NCI-H2029 treated with DMSO at 0.1 percent for 48 hours (cell line): ENCODE measurements at regions not wholly inside any gene's neighbourhood (a gene's known extent, or its start where the extent isn't known, plus 50 kb on each side); places are given as distances from the start of the nearest gene placed in this dataset.

Experiments
- DNase-seq: peaks from one replicate; lab custom pipeline; 2025; lab: John Stamatoyannopoulos, UW

DNA sequence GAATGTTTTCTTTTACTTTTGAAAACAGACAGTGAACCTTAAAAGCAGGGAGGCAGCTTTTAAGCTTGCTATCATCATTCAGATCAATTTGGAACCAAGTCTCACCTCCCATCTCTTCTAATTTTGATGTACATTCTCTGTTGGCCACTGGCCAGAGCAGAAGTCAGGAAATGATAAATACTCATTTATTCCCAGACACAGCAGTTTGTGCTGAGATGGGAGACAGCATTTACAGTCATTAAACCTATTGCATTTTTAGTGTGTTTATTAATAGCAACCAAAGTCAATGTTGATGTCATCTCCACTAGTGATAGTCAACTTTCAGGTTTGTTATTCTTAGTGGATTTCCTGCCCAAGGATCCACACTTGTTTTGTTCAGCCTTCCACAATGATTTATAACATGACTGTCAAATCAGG lies 320.0 kb upstream of the ATP2B1 start:
- DNase-seq = no peak

DNA sequence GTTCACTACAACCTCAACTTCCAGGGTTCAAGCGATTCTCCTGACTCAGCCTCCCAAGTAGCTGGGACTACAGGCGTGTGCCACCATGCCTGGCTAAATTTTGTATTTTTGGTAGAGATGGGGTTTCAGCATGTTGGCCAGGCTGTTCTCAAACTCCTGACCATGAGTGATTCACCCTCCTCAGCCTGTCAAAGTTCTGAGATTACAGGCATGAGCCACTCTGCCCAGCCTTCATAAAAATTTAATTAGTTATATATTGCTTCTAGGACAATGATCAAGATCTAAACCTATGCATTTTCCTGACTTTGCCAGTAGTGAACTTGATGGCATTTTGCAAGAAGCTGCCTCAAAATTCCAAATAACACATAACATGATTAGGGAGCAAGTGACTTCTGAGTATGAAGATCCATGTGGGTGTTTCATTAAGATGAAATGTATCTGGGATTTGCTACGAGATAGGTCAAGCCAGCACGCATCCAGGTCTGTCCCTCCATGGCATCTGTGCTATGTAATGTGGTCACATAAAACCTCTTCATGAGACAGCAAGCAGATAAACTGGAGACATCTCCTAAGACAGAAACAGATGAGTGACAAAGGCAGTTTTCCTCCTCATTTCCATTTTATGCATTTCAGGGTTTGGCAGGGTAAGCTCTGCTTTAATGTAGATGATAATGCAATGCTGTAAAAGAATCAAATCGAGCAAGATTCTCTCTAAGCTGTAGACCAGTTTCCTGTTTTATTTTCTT lies 319.4 kb upstream of the ATP2B1 start:
- DNase-seq = no peak

DNA sequence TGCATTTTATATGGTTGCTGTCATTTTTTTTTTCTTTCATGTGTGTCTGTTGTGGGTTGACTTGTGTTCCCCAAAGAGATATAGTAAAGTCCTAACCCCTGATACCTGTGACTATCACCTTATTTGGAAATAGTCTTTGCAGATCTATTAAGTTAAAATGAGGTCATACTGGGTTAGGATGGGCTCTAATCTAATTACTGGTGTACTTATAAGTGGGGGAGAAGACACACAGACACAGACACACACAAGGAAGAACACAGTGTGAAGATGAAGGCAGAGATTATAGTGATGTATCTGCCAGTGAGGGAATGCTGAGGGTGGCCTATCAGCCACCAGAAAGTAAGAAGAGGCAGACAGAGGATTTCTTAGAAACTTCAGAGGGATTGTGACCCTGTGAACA lies 318.4 kb upstream of the ATP2B1 start:
- DNase-seq = no peak

DNA sequence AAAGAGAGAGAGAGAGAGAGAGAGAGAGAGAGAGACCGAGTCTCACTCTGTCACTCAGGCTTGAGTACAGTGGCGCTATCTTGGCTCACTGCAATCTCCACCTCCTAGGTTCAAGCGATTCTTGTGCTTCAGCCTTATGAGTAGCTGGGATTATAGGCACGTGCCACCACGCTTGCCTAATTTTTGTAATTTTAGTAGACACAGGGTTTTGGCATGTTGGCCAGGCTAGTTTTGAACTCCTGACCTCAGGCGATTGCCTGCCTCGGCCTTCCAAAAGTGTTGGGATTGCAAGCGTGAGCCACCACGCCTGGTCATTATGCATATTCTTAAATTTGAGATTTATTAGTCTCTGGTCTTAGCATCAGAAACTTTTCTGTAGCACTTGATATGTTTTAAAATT lies 317.9 kb upstream of the ATP2B1 start:
- no peak for DNase-seq

DNA sequence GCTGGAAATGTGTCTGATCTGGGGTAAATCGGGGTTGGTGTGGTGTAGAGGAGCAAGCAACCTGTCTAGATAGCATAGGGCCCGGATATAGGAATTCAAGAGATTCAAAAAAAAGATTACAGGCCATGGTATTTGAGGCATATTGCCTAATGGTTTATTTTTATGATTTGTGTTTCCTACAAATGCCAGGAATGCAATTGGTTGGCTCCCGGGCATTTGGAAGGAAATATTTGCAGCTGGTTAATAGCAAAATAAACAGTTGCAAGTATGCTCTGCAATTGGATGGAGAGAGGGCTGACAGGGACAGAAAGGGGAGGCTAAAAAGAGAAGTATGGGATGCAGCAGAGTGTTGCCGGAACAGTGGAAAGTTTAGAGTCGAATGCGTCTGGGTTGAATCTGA lies 315.6 kb upstream of the ATP2B1 start:
- DNase-seq = no peak

DNA sequence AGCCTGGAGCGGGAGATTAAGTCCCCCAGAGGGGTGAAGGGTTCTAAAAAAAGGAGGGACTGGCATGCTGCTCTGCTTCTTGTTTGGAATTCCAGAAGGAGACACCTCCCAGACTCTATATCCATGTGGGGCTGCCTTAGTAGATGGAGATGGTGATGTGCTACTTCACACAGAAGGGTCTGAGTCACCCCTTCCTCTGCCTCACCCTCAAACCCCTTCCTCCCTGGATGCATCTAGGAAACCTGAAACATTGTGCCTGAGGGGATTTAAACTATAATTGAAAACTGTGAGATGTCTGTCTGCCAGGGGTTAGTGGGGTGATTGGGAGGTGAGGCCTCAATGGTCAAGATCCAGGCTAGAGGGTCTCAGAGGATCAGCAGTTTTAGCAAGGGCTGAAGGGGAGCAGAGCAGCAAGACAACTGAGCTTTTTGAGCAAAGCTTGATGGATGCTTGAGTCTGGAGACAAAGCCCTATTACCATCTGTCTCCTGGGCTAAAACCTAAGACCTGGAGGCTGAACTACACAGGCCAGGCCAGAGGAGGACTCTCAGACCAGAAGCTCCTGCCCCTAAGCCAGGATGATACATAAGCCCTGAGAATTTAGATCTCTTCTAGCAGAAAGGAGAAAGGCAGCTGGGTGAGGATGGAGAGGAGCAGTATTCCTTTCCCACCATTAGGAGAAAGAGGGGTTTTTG lies 314.7 kb upstream of the ATP2B1 start:
- DNase-seq = no peak

DNA sequence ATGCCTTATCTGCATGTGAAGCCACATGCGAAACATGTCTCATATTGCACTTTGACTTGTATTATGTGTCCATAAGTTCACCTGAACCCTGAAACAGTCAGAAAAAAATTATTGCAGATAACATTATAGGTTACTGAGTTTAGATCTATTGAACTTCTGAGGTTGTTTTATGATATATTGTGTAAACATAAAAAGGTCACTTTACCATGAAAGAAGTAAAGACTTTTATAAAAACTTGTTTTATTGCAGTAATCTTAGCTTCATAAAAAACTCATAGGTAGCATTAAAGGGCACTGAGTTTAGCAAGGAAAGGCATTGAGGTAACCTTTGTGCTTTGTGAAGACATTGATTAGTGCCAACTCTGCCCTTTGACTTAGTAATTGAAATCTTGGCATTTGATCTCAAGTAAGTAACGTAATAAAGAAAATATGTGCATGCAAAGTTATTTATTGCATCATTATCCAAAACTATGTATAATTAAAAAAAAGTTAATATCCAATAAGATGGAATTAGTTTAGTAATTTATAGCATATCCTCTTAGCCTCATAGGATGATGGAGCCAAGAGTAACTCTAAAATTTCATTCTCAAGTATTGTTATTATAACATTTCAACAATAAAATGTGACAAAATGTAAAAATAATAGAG lies 313.3 kb upstream of the ATP2B1 start:
- no peak for DNase-seq

DNA sequence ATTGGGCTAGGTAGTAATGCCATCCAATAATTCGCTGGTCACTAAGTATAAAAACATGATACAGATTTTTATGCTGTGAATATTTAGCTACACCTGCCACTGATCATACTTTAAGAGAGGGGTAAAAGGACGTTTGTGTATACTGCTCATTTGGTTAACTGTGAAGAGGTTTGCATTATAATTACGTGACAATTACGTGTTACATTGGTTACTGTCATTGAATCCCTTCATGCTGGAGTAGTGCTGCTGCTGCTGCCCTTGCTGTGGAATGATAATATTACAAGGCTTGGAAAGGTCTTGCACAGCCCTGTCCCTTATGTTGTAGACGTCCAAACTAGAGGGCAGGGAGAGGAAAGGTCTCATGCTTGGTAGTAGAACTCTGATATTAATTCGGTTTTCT lies 312.2 kb upstream of the ATP2B1 start:
- no peak for DNase-seq

DNA sequence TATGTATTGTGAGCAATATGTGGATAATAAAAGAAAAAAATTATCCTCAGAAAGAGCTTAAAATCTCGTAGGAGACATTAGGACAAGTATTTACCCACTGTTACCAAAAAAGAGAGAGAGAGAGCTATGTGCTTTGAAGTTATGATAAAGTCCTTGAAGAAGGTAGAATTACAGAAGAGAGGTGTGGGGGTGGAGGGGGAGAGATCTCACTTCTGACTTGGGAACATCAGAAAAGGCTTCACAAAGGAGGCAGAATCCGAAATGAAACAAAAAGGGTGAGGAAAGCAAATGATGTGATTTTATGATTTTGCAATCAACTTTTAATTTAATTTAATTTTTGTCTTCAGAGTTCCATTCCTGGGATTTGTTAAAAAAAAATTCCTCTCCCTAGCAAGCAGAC lies 311.8 kb upstream of the ATP2B1 start:
- no peak for DNase-seq

DNA sequence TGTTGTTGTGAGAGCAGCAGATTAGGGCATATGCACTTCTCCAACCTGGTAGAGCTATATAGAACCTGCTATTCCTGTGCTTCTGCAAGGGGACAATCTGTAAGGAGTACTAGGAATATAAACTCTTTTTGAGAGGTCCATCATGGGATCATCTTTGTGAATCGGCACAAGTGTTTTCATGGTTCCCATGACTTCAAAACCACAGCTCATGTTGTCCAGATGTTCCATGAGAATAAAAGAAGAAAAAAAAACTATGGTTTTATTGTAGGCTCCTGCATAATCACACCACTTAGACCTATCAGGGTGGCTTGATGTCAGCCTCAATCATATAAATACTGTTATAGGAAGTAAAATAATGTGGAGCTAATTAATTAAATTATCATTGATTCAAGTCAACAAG lies 311.4 kb upstream of the ATP2B1 start:
- no peak for DNase-seq

DNA sequence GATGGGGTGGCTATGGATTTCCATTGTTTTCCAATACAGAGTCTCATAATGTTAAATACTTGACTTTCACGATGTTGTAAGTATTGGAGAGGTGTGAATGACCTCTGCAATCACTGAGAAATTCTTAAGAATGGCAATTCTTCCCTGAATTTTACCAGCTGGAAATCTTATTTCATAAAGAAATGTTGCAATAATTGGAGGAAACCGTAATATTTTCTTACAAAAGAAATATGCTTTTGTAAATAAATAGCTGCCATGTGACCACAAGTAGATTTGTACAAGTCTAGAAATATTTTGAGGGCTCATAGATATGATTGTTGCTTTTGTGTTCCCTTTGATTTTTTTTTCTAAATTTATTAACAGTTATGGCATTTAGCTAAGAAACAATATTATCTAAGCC lies 308.7 kb upstream of the ATP2B1 start:
- DNase-seq = no peak

DNA sequence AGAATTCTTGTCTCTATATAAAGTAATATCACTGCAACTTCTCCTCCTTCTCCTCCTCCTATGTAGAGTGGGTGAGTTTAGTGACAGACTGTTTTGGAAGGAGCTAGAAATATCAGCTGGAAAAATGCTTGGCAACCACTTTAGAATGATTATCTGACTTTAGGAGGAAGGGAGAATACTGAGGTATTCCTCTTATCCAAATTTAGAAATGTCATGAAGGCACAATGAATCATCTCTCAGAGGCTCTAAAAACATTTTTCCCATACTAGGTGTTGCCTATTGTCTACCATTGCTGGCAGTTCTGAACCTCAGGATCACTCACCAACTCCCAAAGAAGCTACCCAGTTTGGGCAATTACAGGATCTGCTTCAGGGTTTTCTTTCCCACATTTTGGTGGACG lies 306.6 kb upstream of the ATP2B1 start:
- DNase-seq = no peak

DNA sequence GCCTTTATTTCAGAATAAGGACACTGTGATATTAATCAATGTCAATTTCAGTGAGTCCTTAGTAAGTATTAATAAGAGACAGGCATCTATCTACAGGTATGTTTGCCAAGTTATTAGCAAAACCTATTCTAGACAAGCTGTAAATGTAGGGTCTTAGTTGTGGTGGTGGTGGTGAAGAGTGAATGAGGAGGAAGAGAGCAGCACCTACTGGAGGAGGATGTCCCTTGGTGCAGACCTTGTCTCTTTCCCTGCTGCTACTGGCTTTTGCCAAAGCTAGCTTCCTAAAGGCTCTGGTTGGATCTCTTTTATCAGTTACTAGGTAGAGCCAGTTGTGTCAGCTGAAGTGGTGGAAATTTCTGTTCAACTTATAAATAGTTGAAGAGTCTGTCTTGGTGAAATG lies 304.8 kb upstream of the ATP2B1 start:
- DNase-seq = no peak

DNA sequence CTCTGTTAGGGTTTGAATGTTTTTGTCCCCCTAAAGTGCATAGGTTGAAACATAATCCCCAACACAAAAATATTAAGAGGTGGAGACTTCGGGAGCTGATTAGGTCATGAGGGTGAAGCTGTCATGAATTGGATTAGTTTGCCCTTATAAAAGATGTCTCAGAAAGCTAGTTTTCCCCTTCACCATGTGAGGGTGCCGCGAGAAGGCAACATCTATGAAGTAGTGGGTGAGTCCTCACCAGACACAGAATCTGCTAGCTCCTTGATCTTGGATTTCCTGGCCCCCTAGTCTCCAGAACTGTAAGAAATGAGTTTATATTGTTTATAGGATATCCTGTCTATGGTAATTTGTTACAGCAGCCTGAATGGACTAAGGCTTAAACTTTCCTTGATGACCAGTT lies 301.5 kb upstream of the ATP2B1 start:
- DNase-seq = no peak

DNA sequence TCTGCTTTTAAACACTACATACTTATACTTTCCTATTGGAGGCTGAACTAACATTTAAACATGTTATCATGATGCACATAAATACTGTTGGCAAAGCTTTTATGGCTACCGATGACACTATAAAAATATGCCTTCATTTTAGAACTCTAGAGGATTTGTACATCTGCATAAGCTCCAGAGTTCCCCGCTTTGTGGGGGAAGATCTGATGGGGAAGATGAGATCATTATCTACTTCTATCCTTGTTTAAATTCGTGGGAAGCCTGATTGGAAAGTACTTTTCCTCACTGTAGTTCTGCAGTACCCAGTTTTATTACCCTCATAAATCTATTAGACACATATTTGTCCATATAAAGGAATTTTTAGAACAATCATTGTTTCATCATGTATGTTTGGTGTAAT lies 299.6 kb upstream of the ATP2B1 start:
- no peak for DNase-seq

DNA sequence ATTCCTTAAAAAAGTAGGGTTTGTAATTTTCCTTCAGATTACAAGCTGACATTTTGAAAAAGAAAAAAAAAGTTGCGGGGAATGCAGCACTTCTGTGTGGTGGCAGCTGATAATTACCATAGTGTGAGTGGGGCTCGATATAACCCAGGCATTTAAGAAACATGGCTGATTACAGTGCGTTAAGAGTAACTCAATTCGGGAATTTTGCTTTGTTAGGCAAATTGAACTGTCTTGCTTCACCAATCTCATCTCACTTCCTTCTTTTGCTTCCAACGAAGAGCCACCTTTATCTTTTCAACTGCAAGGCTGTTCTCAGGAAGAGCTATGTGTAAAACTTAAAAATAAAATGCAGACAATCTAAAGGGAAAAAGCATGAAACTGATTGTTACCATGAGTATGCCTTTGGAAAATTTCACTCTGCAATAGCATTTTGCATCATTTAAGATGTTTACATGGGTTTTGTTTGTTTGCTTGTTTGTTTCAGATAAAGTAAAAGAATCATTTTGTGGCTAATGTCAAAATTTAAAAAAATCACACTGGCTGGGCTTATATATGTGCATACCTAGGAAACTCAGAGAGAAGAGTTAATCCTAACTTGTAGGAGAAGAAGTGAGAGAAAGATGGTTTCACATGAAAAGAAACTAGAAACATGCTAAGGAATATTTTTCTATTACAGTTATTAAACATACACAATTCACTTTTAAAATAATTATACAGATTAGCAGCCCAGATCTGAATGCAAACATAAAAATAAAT lies 295.9 kb upstream of the ATP2B1 start:
- no peak for DNase-seq

DNA sequence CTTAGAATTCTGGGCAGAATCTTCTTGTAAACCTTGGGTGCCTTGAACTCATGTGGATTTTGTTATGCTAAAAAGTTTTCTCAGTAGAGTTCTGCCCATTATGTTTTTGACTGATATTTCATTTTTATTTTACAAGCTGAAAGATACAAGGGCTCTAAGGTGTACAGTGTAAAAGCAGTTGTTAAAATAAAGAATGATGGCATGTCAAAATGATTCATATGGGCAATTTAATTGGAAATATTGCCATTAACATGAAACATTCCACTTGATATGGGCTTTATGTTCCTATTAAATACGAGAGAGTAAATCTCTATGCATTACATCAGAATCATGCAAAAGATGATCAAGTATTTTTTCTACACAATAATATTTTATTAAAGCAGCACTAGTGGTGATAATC lies 295.1 kb upstream of the ATP2B1 start:
- no peak for DNase-seq

DNA sequence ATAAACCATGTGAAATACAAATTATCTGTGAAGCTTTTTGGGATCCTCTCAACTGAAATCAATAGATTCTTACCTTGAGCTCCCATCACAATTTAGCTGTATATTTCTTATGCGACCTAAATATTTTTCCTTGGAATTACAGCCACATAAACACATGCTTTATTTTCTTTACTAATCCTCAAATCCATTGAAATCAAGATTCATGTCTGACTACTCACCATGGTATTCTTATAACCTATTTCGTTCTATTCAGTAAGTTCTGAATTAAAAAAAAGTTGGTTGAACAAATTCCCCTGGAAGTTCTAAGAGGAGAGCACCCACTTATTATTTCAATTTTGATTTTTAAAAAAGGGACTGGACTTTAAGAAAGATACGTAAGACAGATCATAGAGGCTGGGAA lies 292.1 kb upstream of the ATP2B1 start:
- DNase-seq = no peak

DNA sequence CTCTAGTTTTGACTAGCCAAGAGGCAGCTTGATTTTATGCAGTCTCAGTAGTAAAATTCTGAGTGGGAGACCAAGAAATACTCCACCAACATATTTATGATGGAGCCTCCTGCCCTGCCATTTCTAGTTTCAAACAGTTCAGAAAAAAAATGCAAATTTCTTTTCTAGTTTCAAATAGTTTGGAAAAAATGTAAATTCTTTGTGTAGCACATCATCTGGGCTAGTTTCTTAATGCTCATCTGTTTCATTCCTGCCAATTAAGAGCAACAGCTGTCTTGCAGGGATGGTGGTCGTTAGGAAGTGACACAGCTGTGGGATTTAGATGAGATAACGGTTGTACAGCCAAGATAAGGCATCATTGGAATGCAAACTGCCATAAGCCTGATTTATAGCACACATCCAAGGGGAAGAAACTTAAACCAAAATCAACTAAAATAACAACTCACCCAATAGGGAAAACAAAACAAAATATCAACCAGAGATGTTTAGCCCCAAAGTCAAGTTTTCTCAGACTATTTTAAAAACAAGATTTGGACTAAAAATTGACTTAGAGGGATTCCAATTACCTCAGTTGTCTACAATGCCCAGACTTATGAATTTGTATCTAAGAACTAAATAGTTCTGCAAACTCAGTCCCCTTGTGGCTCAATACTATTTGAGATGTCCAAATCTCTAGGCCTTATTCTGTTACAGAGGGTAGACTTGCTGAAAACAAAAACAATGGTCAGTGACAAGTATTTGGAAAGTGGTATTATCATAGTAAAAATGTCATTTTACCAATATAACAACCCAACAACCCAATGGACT lies 291.3 kb upstream of the ATP2B1 start:
- no peak for DNase-seq

DNA sequence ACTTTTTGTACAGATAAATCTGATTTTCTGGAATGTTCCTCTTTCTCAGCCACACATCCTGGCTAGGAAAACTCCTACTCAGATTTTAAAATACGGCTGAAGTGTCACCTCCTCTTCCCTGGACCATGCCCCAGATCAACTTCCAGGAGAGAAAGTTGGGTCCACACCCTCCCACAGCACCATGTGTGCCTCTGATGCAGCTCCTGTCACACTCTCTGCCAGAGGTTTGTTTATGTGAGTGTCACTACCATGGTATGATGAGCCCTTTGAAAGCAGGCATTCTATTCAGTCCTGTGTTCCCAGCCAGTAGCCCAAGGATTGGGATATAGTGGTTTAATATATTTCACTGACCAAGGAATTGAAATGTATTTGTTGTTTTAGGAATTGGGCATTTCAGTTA lies 287.2 kb upstream of the ATP2B1 start:
- no peak for DNase-seq

DNA sequence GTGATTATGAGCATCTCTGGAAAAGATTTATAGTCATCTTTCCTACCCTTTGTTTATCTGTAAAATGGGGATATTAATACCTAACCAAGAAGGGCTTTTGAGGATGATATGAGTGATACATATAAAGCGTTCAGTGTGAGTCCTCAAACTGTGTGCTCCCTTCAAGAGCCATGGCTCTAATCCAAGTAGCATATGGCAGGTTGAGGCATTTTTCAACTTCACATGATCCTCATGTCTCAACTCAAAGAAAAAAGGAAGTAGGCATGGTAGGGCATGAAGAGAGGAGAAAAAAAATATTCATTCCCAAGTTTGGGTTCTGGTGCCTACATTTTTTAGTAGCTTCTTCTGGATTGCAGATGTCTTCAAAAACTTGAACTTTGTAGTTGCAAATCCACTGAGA lies 286.3 kb upstream of the ATP2B1 start:
- DNase-seq = no peak

DNA sequence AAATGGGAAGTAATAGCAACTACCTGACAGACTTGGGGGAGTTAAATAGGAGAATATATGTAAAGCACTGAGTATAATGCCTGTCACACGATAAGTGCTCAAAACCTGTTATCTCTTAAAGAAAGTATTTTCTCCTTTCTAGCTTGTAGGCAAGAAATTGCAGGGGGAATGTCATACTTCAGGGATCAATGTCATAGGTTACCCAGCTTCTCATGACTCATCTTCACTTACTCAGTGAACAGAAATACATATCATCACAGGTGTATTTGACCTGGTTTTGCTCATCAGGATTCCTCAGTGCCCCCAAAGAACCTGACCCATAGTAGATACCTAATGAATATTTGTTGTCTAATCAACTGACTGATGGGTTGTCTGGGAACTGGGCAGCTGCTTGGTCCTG lies 285.0 kb upstream of the ATP2B1 start:
- DNase-seq = no peak
